ENCODE measurements at regions not wholly inside any gene's neighbourhood (a gene's known extent, or its start where the extent isn't known, plus 50 kb on each side); places are given as distances from the start of the nearest gene placed in this dataset.

GRCh38 chr4:141463678-141464077, 172.7 kb upstream of the IL15 start:
- Histone ChIP-seq H3K36me3 (ENCODE audit: insufficient read depth, low read length) (no peaks in the 10 kb centered on the region), H3K9ac (ENCODE audit: low read depth, low read length, poor library complexity, severe bottlenecking) (no peak overlapping the region), H3K27me3 (ENCODE audit: insufficient read depth, low read length, poor library complexity, severe bottlenecking) (no peaks in the 10 kb centered on the region), H3K9me3 (ENCODE audit: insufficient read depth, low read depth, low read length) (no peaks in the 10 kb centered on the region), H3K4me2 (ENCODE audit: low read depth, low read length, poor library complexity, severe bottlenecking) (peak overlapping the region; percentile 30), H3K4me3 (ENCODE audit: low read length, poor library complexity, severe bottlenecking) (no peak overlapping the region), H3K4me1 (ENCODE audit: insufficient read depth, low read length, poor library complexity, severe bottlenecking) (peaks cover 15% of the 10 kb centered on the region), H4K20me1 (ENCODE audit: insufficient read depth, low read length, poor library complexity, severe bottlenecking) (no peaks in the 10 kb centered on the region), H2AFZ (ENCODE audit: low read length) (0 out of 2 replicates have a peak overlapping the region, but pooled peaks have one; percentile 3), H3K79me2 (ENCODE audit: insufficient read depth, low read length) (no peaks in the 10 kb centered on the region), H3K9me2 (replicated peaks; ENCODE audit: low read depth, low read length) (no peaks in the 10 kb centered on the region), H3F3A (ENCODE audit: low read depth) (no peaks in the 10 kb centered on the region)
- TF ChIP-seq CTCF (conservative IDR thresholded peaks at IDR 0.05; ENCODE audit: low read length) (no peak), EZH2phosphoT487 (IDR thresholded peaks at IDR 0.05; ENCODE audit: borderline replicate concordance) (no peak)

- TF ChIP-seq EZH2phosphoT487 (IDR thresholded peaks at IDR 0.05; ENCODE audit: borderline replicate concordance) (no peak), CTCF (conservative IDR thresholded peaks at IDR 0.05; ENCODE audit: low read length) (no peak)
- H3K4me3 ChIP-seq (ENCODE audit: low read length, poor library complexity, severe bottlenecking): no peak overlapping the region
Measured at GRCh38 chr4:141464366-141464765, 172.0 kb upstream of the IL15 start.

GRCh38 chr4:141465171-141465570, 171.2 kb upstream of the IL15 start:
- Histone ChIP-seq H3F3A (ENCODE audit: low read depth) (no peaks in the 10 kb centered on the region), H2AFZ (ENCODE audit: low read length) (no peak overlapping the region), H3K9me3 (ENCODE audit: insufficient read depth, low read depth, low read length) (no peaks in the 10 kb centered on the region), H3K36me3 (ENCODE audit: insufficient read depth, low read length) (no peaks in the 10 kb centered on the region), H3K9ac (ENCODE audit: low read depth, low read length, poor library complexity, severe bottlenecking) (no peak overlapping the region), H3K4me1 (ENCODE audit: insufficient read depth, low read length, poor library complexity, severe bottlenecking) (peaks cover 15% of the 10 kb centered on the region), H3K79me2 (ENCODE audit: insufficient read depth, low read length) (no peaks in the 10 kb centered on the region), H4K20me1 (ENCODE audit: insufficient read depth, low read length, poor library complexity, severe bottlenecking) (no peaks in the 10 kb centered on the region), H3K4me2 (ENCODE audit: low read depth, low read length, poor library complexity, severe bottlenecking) (no peak overlapping the region), H3K4me3 (ENCODE audit: low read length, poor library complexity, severe bottlenecking) (no peak overlapping the region), H3K9me2 (replicated peaks; ENCODE audit: low read depth, low read length) (no peaks in the 10 kb centered on the region), H3K27me3 (ENCODE audit: insufficient read depth, low read length, poor library complexity, severe bottlenecking) (no peaks in the 10 kb centered on the region)
- no peak for TF ChIP-seq CTCF (conservative IDR thresholded peaks at IDR 0.05; ENCODE audit: low read length)
- TF ChIP-seq EZH2phosphoT487 (IDR thresholded peaks at IDR 0.05; ENCODE audit: borderline replicate concordance): no peak

More at GRCh38 chr4:141464366-141464765, 172.0 kb upstream of the IL15 start:
- Histone ChIP-seq H3K9ac (ENCODE audit: low read depth, low read length, poor library complexity, severe bottlenecking) (no peak overlapping the region), H3K79me2 (ENCODE audit: insufficient read depth, low read length) (no peaks in the 10 kb centered on the region), H3K4me1 (ENCODE audit: insufficient read depth, low read length, poor library complexity, severe bottlenecking) (peaks cover 15% of the 10 kb centered on the region), H3K9me3 (ENCODE audit: insufficient read depth, low read depth, low read length) (no peaks in the 10 kb centered on the region), H2AFZ (ENCODE audit: low read length) (0 out of 2 replicates have a peak overlapping the region, but pooled peaks have one; percentile 3), H3F3A (ENCODE audit: low read depth) (no peaks in the 10 kb centered on the region), H4K20me1 (ENCODE audit: insufficient read depth, low read length, poor library complexity, severe bottlenecking) (no peaks in the 10 kb centered on the region), H3K27me3 (ENCODE audit: insufficient read depth, low read length, poor library complexity, severe bottlenecking) (no peaks in the 10 kb centered on the region), H3K9me2 (replicated peaks; ENCODE audit: low read depth, low read length) (no peaks in the 10 kb centered on the region), H3K4me2 (ENCODE audit: low read depth, low read length, poor library complexity, severe bottlenecking) (peak overlapping the region; percentile 30), H3K36me3 (ENCODE audit: insufficient read depth, low read length) (no peaks in the 10 kb centered on the region)

Measured in Loucy (cell line).